Adrenal gland (tissue), 9 donors: ENCODE measurements at regions not wholly inside any gene's neighbourhood (a gene's known extent, or its start where the extent isn't known, plus 50 kb on each side); places are given as distances from the start of the nearest gene placed in this dataset.

Source experiments
- DNase-seq, 7 donors: peaks; one replicate each; pipeline ENCODE4 v3.0.0-alpha.2; 2019 to 2020
- H3K27ac ChIP-seq, 5 donors: fragments of 200-600 bp; sonication (generic) in 4 of 5; 1 replicate in 3 of 5; 2 replicates in 2 of 5; pipeline versions ENCODE4 v1.5.1 to v1.8.0; 2016 to 2020; ENCODE audit warnings: mild to moderate bottlenecking in 1 of 5
- H3K27me3 ChIP-seq: fragments of 200-600 bp; 2 replicates; pipeline ENCODE4 v1.8.0; 2021
- H3K36me3 ChIP-seq, 2 donors: fragments of 200-600 bp; replicated peaks in 1 of 2; 1 replicate in 1 of 2; 2 replicates in 1 of 2; pipeline versions ENCODE4 v1.5.1 to v1.8.0; 2018 to 2022
- H3K4me1 ChIP-seq, 2 donors: fragments of 200-600 bp; replicated peaks in 1 of 2; 1 replicate in 1 of 2; 2 replicates in 1 of 2; pipeline versions ENCODE4 v1.5.1 to v1.8.0; 2018 to 2021
- H3K4me3 ChIP-seq, 4 donors: fragments of 200-600 bp; sonication (generic) in 3 of 4; one replicate each; pipeline ENCODE4 v1.5.1; 2016 to 2018
- H3K9me3 ChIP-seq, 3 donors: fragments of 200-600 bp; sonication (generic) in 1 of 3; replicated peaks in 1 of 3; 1 replicate in 2 of 3; 2 replicates in 1 of 3; pipeline versions ENCODE4 v1.5.1 to v1.8.0; 2016 to 2021
- CTCF ChIP-seq, 6 experiments: fragments of 450-650 bp in 4 of 6; fragments of 200-600 bp in 2 of 6; sonication (generic) in 1 of 6; IDR thresholded peaks; 1 replicate in 5 of 6; 2 replicates in 1 of 6; pipeline versions ENCODE4 v1.5.1 to v1.8.0; 2016 to 2021; ENCODE audit warnings: antibody characterized with exemption in 6 of 6, mild to moderate bottlenecking in 2 of 6, moderate library complexity in 1 of 6
- POLR2A ChIP-seq, 2 donors: fragments of 450-650 bp; IDR thresholded peaks; one replicate each; pipeline ENCODE4 v1.6.1; 2017; ENCODE audit warnings: antibody characterized with exemption in 2 of 2, mild to moderate bottlenecking in 2 of 2, moderate library complexity in 1 of 2
- WGBS, 4 donors: extraction: QIAGEN DNeasy Blood & Tissue Kit in 2 of 4; methylation state at CpG; one replicate each; pipeline versions ENCODE4 v1.1.5 to v1.1.7; 2013 to 2017; 5-methylcytosine and 5-hydroxymethylcytosine counted together
- intact Hi-C, 2 donors: fragments of 100-400 bp; cut with DNase I; formaldehyde crosslinking; loops; one replicate each; pipeline versions ENCODE4 v1.14.1 to v1.15.0; 2022 to 2023
- donor health status: healthy with polysubstance abuse.
- donor health status: Bipolar disorder and iron deficiency.
- donor health status: DM: yes; HTN: yes; CAD: no.
- donor health status: DM: no; HTN: no; CAD: no.
- donor health status: DM: no; HTN: no; CAD: no.

GRCh38 chr3:160170409-160171370 is 54.5 kb upstream of the C3orf80 start:
- TF ChIP-seq CTCF (IDR thresholded peaks at IDR 0.05) (no peak), POLR2A (IDR thresholded peaks at IDR 0.05) (no peak)
- intact Hi-C loops, result no loop called here
- Histone ChIP-seq H3K27ac (no peak overlapping the region), H3K4me3 (no peak overlapping the region), H3K36me3 (no peaks in the 10 kb centered on the region), H3K4me1 (no peaks in the 10 kb centered on the region), H3K9me3 (no peaks in the 10 kb centered on the region), H3K27me3 (no peaks in the 10 kb centered on the region)
- DNase-seq, result no peak
- 82 to 87% (median 85%) methylated on average over 3 of the region's 3 CpGs for WGBS, 4 donors

- no peak overlapping the region for H3K27ac ChIP-seq
- TF ChIP-seq POLR2A (IDR thresholded peaks at IDR 0.05) (no peak), CTCF (IDR thresholded peaks at IDR 0.05) (no peak)
- no peaks in the 10 kb centered on the region for H3K36me3 ChIP-seq
- no peak for DNase-seq
- H3K9me3 ChIP-seq, result no peaks in the 10 kb centered on the region
- no peak overlapping the region for H3K4me3 ChIP-seq
- H3K4me1 ChIP-seq, result no peaks in the 10 kb centered on the region
- 59 to 75% (median 68%) methylated on average over 3 of the region's 3 CpGs for WGBS, 4 donors
- intact Hi-C loops, result no loop called here
- no peaks in the 10 kb centered on the region for H3K27me3 ChIP-seq
Measured at GRCh38 chr3:160171813-160172212, 53.4 kb upstream of the C3orf80 start.

- H3K36me3 ChIP-seq, result no peaks in the 10 kb centered on the region
- DNase-seq, result no peak
- 64 to 73% (median 67%) methylated on average over 2 of the region's 2 CpGs for WGBS, 4 donors
- intact Hi-C loops, result no loop called here
- H3K27me3 ChIP-seq, result no peaks in the 10 kb centered on the region
- H3K27ac ChIP-seq, result no peak overlapping the region
- no peak overlapping the region for H3K4me3 ChIP-seq
- TF ChIP-seq CTCF (IDR thresholded peaks at IDR 0.05) (no peak), POLR2A (IDR thresholded peaks at IDR 0.05) (no peak)
- no peaks in the 10 kb centered on the region for H3K9me3 ChIP-seq
- no peaks in the 10 kb centered on the region for H3K4me1 ChIP-seq
Measured at GRCh38 chr3:160174621-160175020, 50.6 kb upstream of the C3orf80 start.
